Right lobe of liver (tissue), 6 donors: ENCODE measurements at regions not wholly inside any gene's neighbourhood (a gene's known extent, or its start where the extent isn't known, plus 50 kb on each side); places are given as distances from the start of the nearest gene placed in this dataset.

Source experiments
- ATAC-seq, 4 donors: fragments of 200-7000 bp; cut with Tn5 transposase; one replicate each; pipeline ENCODE4 v1.9.1; 2020; ENCODE audit warnings: mild to moderate bottlenecking in 4 of 4, moderate library complexity in 4 of 4
- DNase-seq, 3 donors: peaks; one replicate each; pipeline ENCODE4 v3.0.0-alpha.2; 2020
- H3K27ac ChIP-seq, 3 donors: fragments of 200-600 bp; one replicate each; pipeline ENCODE4 v1.8.0; 2022
- H3K27me3 ChIP-seq, 2 donors: fragments of 200-600 bp; one replicate each; pipeline ENCODE4 v1.8.0; 2022
- H3K36me3 ChIP-seq, 4 donors: fragments of 200-600 bp; sonication (generic) in 1 of 4; one replicate each; pipeline versions ENCODE4 v1.5.1 to v1.8.0; 2017 to 2022; ENCODE audit warnings: control low read depth in 1 of 4
- H3K4me1 ChIP-seq, 4 donors: fragments of 200-600 bp; sonication (generic) in 1 of 4; one replicate each; pipeline versions ENCODE4 v1.5.1 to v1.8.0; 2017 to 2022; ENCODE audit warnings: control low read depth in 1 of 4
- H3K4me3 ChIP-seq, 3 donors: fragments of 200-600 bp; one replicate each; pipeline ENCODE4 v1.8.0; 2022
- H3K9me3 ChIP-seq, 4 donors: fragments of 200-600 bp; sonication (generic) in 1 of 4; one replicate each; pipeline versions ENCODE4 v1.5.1 to v1.8.0; 2017 to 2022; ENCODE audit warnings: control low read depth in 1 of 4
- CTCF ChIP-seq, 4 donors: fragments of 200-600 bp in 3 of 4; fragments of 450-650 bp in 1 of 4; IDR thresholded peaks; one replicate each; pipeline versions ENCODE4 v1.5.1 to v1.8.0; 2016 to 2022; ENCODE audit warnings: antibody characterized with exemption in 4 of 4, mild to moderate bottlenecking in 2 of 4
- POLR2A ChIP-seq: fragments of 450-650 bp; IDR thresholded peaks from one replicate; pipeline ENCODE4 v1.6.1; 2017; ENCODE audit warnings: antibody characterized with exemption, mild to moderate bottlenecking
- WGBS: methylation state at CpG from one replicate; pipeline ENCODE4 v1.1.6; 2018; ENCODE audit warnings: low coverage, low lambda C conversion rate; ENCODE audit not compliant: insufficient coverage; ENCODE audit errors: missing lambda C conversion rate; 5-methylcytosine and 5-hydroxymethylcytosine counted together
- intact Hi-C, 2 donors: fragments of 100-400 bp; cut with DNase I; formaldehyde crosslinking; loops; one replicate each; pipeline versions ENCODE4 v1.11.2 to v1.14.1; 2022
- donor health status: DM: no; HTN: yes; CAD: no.
- donor health status: DM: no; HTN: no; CAD: no.
- donor health status: DM: no; HTN: no; CAD: no.
- donor health status: DM: no; HTN: yes; CAD: no.
- donor health status: DM: no; HTN: yes; CAD: no.

DNA sequence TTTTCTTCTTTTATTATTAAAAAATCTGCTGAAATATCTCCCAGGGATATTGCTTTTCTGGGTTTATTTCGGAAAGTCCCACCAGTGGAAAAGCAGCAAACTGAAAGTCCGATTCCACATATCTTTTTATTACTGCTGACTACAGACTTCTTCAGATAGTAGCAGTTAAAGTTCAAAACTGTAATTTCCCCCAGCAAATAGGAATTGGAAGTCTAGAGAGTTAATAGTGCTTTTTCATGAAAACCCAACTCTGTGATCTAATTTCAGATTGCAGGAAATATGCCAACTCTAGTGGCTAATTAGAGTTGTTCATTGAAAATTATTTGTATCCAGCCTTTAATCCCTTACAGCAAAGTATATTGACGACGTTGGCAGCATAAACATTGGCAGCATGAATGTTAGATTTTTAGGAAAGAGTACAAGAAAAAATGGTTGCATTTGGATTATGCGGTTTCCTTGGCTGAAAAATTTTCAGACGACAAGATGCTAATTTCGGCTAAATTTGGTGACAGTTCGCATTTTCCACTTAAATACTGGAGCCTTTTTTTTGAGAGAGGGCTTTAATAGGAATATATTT is 472.9 kb upstream of the CBLB start:
- no peaks in the 10 kb centered on the region for H3K36me3 ChIP-seq

GRCh38 chr3:106342386-106342785 is 473.6 kb upstream of the CBLB start:
- Histone ChIP-seq H3K9me3 (no peaks in the 10 kb centered on the region), H3K36me3 (no peaks in the 10 kb centered on the region), H3K4me3 (no peak overlapping the region), H3K4me1 (no peaks in the 10 kb centered on the region), H3K27me3 (no peaks in the 10 kb centered on the region), H3K27ac (no peak overlapping the region)
- no peak for TF ChIP-seq POLR2A
- no peak for TF ChIP-seq CTCF (IDR thresholded peaks at IDR 0.05)
- intact Hi-C loops = no loop called here
- DNase-seq (no peak), ATAC-seq (no peak)
- 75% methylated on average over 2 of the region's 2 CpGs for WGBS

More for the DNA sequence above, 472.9 kb upstream of the CBLB start:
- no peaks in the 10 kb centered on the region for H3K9me3 ChIP-seq
- TF ChIP-seq CTCF (IDR thresholded peaks at IDR 0.05) = no peak
- TF ChIP-seq POLR2A = no peak
- intact Hi-C loops = no loop called here
- no peaks in the 10 kb centered on the region for H3K4me1 ChIP-seq
- no peak for DNase-seq
- H3K27me3 ChIP-seq = no peaks in the 10 kb centered on the region
- H3K4me3 ChIP-seq = no peak overlapping the region
- no peak for ATAC-seq
- 70% methylated on average over 8 of the region's 8 CpGs for WGBS
- no peak overlapping the region for H3K27ac ChIP-seq

DNA sequence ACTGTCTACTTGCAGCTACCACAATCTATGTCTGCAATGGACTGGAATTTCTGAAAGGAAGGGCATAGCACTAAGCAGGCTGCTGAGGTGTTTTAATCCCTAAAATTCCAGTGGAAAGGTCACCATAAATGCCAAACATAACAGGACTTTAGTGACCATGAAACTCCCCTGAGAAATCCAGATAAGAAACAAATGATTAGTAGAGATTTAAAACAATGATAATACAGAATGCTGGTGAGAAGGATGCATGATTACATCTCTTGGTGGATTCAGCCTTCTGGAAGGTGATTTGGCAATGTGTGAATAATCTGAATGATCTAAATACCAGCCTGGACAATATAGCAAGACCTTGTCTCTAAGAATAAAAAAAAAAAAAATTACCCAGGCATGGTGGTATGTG is 475.0 kb upstream of the CBLB start:
- intact Hi-C loops = no loop called here
- no peaks in the 10 kb centered on the region for H3K4me1 ChIP-seq
- TF ChIP-seq CTCF (IDR thresholded peaks at IDR 0.05) (no peak), POLR2A (no peak)
- H3K4me3 ChIP-seq = no peak overlapping the region
- no peaks in the 10 kb centered on the region for H3K9me3 ChIP-seq
- no peaks in the 10 kb centered on the region for H3K27me3 ChIP-seq
- no peak for DNase-seq
- H3K36me3 ChIP-seq = no peaks in the 10 kb centered on the region
- no peak overlapping the region for H3K27ac ChIP-seq
- no peak for ATAC-seq

GRCh38 chr3:106345353-106346027 is 476.7 kb upstream of the CBLB start:
- Histone ChIP-seq H3K9me3 (no peaks in the 10 kb centered on the region), H3K4me3 (no peak overlapping the region), H3K27me3 (no peaks in the 10 kb centered on the region), H3K4me1 (no peaks in the 10 kb centered on the region), H3K36me3 (no peaks in the 10 kb centered on the region), H3K27ac (no peak overlapping the region)
- ATAC-seq (no peak), DNase-seq (no peak)
- intact Hi-C loops = no loop called here
- WGBS = 53% methylated on average over 5 of the region's 5 CpGs
- TF ChIP-seq POLR2A = no peak
- TF ChIP-seq CTCF (IDR thresholded peaks at IDR 0.05) = no peak

- no peak for TF ChIP-seq CTCF (IDR thresholded peaks at IDR 0.05)
- Histone ChIP-seq H3K36me3 (no peaks in the 10 kb centered on the region), H3K27me3 (no peaks in the 10 kb centered on the region), H3K4me1 (no peaks in the 10 kb centered on the region), H3K27ac (no peak overlapping the region), H3K4me3 (no peak overlapping the region), H3K9me3 (no peaks in the 10 kb centered on the region)
- DNase-seq (no peak), ATAC-seq (no peak)
- intact Hi-C loops = no loop called here
Measured at GRCh38 chr3:106347350-106347749, 478.5 kb upstream of the CBLB start.
